Hematopoietic multipotent progenitor cell (in vitro differentiated cells): ENCODE measurements at regions not wholly inside any gene's neighbourhood (a gene's known extent, or its start where the extent isn't known, plus 50 kb on each side); places are given as distances from the start of the nearest gene placed in this dataset.
"Not testable (repeated sequence)": the region's sequence is repeated elsewhere in the genome, so short reads cannot be mapped to it uniquely, and the experiment has no call there.

ENCODE experiments used
- DNase-seq, 3 donors: peaks; one replicate each; pipeline ENCODE4 v3.0.0-alpha.2; 2011 to 2015; ENCODE audit warnings: low read depth in 2 of 3, low spot score in 2 of 3

- DNase-seq: peak in 1 of 3 donors; percentile 14
Observed at GRCh38 chr9:32884482-32884881, 101.1 kb downstream of the TMEM215 start.

- no peak for DNase-seq
Observed at GRCh38 chr9:32886021-32886420, 102.7 kb downstream of the TMEM215 start.

GRCh38 chr9:32894485-32894884, 106.9 kb downstream of the APTX start:
- not testable (repeated sequence) for DNase-seq

GRCh38 chr9:32899181-32899580, 102.2 kb downstream of the APTX start:
- peak in 2 of 3 donors; percentile 41 to 49 for DNase-seq

DNA sequence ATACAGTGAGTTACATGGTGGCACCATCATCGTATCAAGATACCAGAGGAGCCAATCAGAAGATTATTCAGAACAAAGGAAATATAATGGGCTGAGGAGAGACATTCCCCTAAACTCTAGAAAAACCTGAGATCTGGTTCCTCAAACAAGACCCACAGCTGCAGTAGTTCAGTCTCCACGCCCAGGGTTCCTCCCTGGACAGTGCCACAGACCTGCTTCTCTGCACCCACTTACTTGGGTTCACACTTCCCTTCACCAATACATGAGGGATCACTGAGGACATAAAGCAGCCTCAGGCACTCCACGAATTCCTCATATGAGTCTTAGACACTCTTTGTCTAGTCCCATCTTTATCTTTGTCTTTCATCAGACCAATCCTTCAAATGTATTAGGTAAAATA, 101.7 kb downstream of the APTX start:
- no peak for DNase-seq

DNA sequence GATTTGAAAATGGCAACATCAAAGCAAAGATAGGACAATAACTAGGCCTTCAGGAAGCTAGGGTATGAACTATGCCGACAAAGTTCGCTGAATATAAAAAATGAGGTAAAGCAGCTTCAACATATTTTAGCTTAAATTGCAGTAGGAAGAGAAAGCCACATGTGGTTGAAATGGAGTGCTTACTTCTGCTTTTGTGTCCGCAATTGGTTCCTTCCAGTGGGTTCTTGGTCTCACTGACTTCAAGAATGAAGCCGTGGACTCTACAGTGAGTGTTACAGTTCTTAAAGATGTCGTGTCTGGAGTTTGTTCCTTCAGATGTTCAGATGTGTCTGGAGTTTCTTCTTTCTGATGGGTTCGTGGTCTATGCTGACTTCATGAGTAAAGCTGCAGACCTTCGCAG, 95.2 kb downstream of the APTX start:
- peak in 2 of 3 donors; percentile 80 to 92 for DNase-seq

DNA sequence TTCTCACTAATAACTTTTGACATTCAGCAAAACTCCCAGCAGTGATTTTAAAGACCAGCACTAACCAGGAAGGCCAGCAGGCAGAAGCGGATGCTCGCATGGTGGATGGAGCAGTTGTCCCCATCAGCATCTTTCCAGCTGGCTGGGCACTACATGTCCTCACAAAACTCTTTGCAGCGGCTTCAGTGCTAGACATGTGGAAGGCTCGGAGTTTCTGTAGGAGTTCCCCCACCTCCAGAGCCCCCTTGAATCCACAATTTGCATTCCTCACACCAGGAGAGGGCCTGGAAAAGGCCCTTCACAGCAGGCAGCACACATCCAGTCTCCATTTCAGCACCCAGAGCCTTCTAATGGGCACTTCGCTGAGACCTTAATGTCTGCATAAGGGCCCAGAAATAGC, 85.6 kb downstream of the APTX start:
- no peak for DNase-seq

DNA sequence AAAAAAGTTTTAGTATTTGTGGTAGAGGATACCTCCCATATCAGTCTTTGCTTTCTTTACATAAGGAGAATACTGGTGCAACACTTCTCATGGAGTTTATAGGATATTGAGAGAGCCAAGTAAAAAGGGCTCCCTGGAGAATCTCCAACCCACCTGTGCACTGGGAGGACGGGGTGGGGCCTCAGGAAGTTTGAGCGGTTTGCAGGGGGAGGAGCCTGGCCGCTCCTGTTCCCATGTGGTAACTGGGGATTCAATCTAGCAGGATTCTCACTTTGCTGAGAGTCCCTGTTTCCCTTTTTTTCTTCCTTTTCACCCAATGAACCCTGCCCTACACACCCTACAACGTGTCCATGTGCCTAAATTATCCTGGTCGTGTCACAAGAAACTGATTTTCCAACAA, 82.8 kb downstream of the APTX start:
- no peak for DNase-seq
